Loucy (cell line): ENCODE measurements at regions not wholly inside any gene's neighbourhood (a gene's known extent, or its start where the extent isn't known, plus 50 kb on each side); places are given as distances from the start of the nearest gene placed in this dataset.

Experiments
- H2AFZ ChIP-seq: fragments of 200-600 bp; sonication (generic); 2 replicates; pipeline ENCODE4 v1.6.0; 2016; ENCODE audit warnings: antibody characterized with exemption, mild to moderate bottlenecking, low read length, moderate library complexity
- H3F3A ChIP-seq: fragments of 200-600 bp; 2 replicates; pipeline ENCODE4 v1.6.0; 2016; ENCODE audit warnings: antibody characterized with exemption, low read depth, mild to moderate bottlenecking
- H3K27me3 ChIP-seq: fragments of 200-600 bp; sonication (generic); 2 replicates; pipeline ENCODE4 v1.6.1; 2014; ENCODE audit warnings: low read length, mild to moderate bottlenecking; ENCODE audit not compliant: insufficient read depth, poor library complexity, severe bottlenecking
- H3K36me3 ChIP-seq: fragments of 200-600 bp; sonication (generic); 2 replicates; pipeline ENCODE4 v1.6.1; 2016; ENCODE audit warnings: low read length; ENCODE audit not compliant: insufficient read depth
- H3K4me1 ChIP-seq: fragments of 200-600 bp; sonication (generic); 2 replicates; pipeline ENCODE4 v1.5.1; 2014; ENCODE audit warnings: low read length, mild to moderate bottlenecking; ENCODE audit not compliant: insufficient read depth, poor library complexity, severe bottlenecking
- H3K4me2 ChIP-seq: fragments of 200-600 bp; sonication (generic); 2 replicates; pipeline ENCODE4 v1.6.0; 2014; ENCODE audit warnings: antibody characterized with exemption, low read length, low read depth, mild to moderate bottlenecking; ENCODE audit not compliant: poor library complexity, severe bottlenecking
- H3K4me3 ChIP-seq: fragments of 200-600 bp; sonication (generic); 2 replicates; pipeline ENCODE4 v1.5.1; 2014; ENCODE audit warnings: low read length, mild to moderate bottlenecking, mixed read lengths; ENCODE audit not compliant: poor library complexity, severe bottlenecking
- H3K79me2 ChIP-seq: fragments of 200-600 bp; sonication (generic); 2 replicates; pipeline ENCODE4 v1.6.1; 2014; ENCODE audit warnings: low read length; ENCODE audit not compliant: insufficient read depth
- H3K9ac ChIP-seq: fragments of 200-600 bp; sonication (generic); 2 replicates; pipeline ENCODE4 v1.6.0; 2014; ENCODE audit warnings: mild to moderate bottlenecking, low read depth, low read length, moderate library complexity; ENCODE audit not compliant: poor library complexity, severe bottlenecking
- H3K9me2 ChIP-seq: fragments of 200-600 bp; sonication (generic); replicated peaks from 2 replicates; pipeline ENCODE4 v1.6.1; 2016; ENCODE audit warnings: low read depth, low read length, mixed read lengths
- H3K9me3 ChIP-seq: fragments of 200-600 bp; sonication (generic); 2 replicates; pipeline ENCODE4 v1.6.1; 2014; ENCODE audit warnings: mild to moderate bottlenecking, antibody characterized with exemption, low read length, low read depth; ENCODE audit not compliant: insufficient read depth
- H4K20me1 ChIP-seq: fragments of 200-600 bp; sonication (generic); 2 replicates; pipeline ENCODE4 v1.6.0; 2014; ENCODE audit warnings: antibody characterized with exemption, low read length, mild to moderate bottlenecking; ENCODE audit not compliant: insufficient read depth, poor library complexity, severe bottlenecking
- CTCF ChIP-seq: fragments of 200-600 bp; sonication (generic); conservative IDR thresholded peaks from 2 replicates; pipeline ENCODE4 v1.5.1; 2014; ENCODE audit warnings: mild to moderate bottlenecking, antibody characterized with exemption, low read length
- EZH2phosphoT487 ChIP-seq: fragments of 200-600 bp; IDR thresholded peaks from 2 replicates; pipeline ENCODE4 v1.6.1; 2018; ENCODE audit warnings: antibody characterized with exemption, mild to moderate bottlenecking, moderate library complexity, borderline replicate concordance

GRCh38 chr5:13994621-13995253, 50.2 kb upstream of the DNAH5 start:
- TF ChIP-seq EZH2phosphoT487 = no peak
- no peak for TF ChIP-seq CTCF
- Histone ChIP-seq H3K9me2 (no peaks in the 10 kb centered on the region), H4K20me1 (no peaks in the 10 kb centered on the region), H3K9me3 (no peaks in the 10 kb centered on the region), H3K4me3 (no peak overlapping the region), H3F3A (no peaks in the 10 kb centered on the region), H3K9ac (no peak overlapping the region), H3K79me2 (no peaks in the 10 kb centered on the region), H3K36me3 (no peaks in the 10 kb centered on the region), H3K27me3 (no peaks in the 10 kb centered on the region), H2AFZ (no peak overlapping the region), H3K4me1 (no peaks in the 10 kb centered on the region), H3K4me2 (no peak overlapping the region)
